ENCODE measurements at regions not wholly inside any gene's neighbourhood (a gene's known extent, or its start where the extent isn't known, plus 50 kb on each side); places are given as distances from the start of the nearest gene placed in this dataset.

DNA sequence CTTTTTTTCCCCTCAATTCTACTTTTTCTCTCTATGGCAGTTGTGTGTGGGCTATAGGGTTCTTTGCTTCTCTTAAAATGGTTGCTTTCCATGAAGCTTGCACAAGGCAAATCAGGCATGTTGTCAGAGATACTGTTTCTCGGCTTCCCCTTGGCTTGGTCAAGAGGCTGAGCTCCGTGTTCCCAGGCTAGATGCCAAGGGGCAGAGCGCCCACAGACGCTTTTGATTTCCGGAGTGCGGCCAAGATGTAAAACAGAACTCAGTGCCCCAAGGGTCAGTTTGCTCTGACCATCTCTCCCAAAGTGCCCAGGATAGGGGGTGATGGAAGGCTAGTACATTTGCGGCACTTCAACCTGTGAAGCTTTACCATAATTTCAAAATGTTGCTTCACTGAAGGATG lies 64.2 kb upstream of the DIPK2B start:
- Histone ChIP-seq H3K79me2 (ENCODE audit: insufficient read depth, low read length) (no peaks in the 10 kb centered on the region), H3K4me1 (ENCODE audit: control insufficient read depth in 1 of 2, insufficient read depth in 2 of 2, low read length in 2 of 2) (no peaks in the 10 kb centered on the region), H3K9me3 (replicated peaks in 1 of 2; ENCODE audit: control insufficient read depth in 1 of 2, insufficient read depth in 1 of 2, low read length in 2 of 2) (no peaks in the 10 kb centered on the region), H4K20me1 (ENCODE audit: insufficient read depth, low read length) (no peaks in the 10 kb centered on the region), H3K27ac (ENCODE audit: low read depth in 1 of 2, low read length in 2 of 2) (no peak overlapping the region), H3K36me3 (replicated peaks in 1 of 2; ENCODE audit: control insufficient read depth in 1 of 2, insufficient read depth in 2 of 2, low read length in 2 of 2) (no peaks in the 10 kb centered on the region), H3K4me3 (replicated peaks in 1 of 3; ENCODE audit: low read depth in 2 of 3, low read length in 3 of 3) (no peak overlapping the region), H3K27me3 (ENCODE audit: control insufficient read depth in 2 of 2, insufficient read depth in 2 of 2, low read length in 2 of 2) (peaks cover 0 to 3% of the 10 kb centered on the region in 2 donors), H2AFZ (ENCODE audit: insufficient read depth, low read depth, low read length, poor library complexity, severe bottlenecking) (no peak overlapping the region), H3K9ac (ENCODE audit: insufficient read depth, low read length, poor library complexity, severe bottlenecking) (no peak overlapping the region), H3K4me2 (replicated peaks; ENCODE audit: extremely low read depth, low read length, poor library complexity, severe bottlenecking) (no peak overlapping the region)
- Mint-ChIP-seq H3K9me3 (peaks cover 0 to 4% (median 0%) of the 10 kb centered on the region in 7 donors), H3K4me3 (no peak overlapping the region), H3K27me3 (ENCODE audit: low read depth in 3 of 3) (peaks cover 0 to 15% (median 1%) of the 10 kb centered on the region in 3 donors), H3K27ac (peak overlapping the region in 1 of 7 donors; percentile 24), H3K36me3 (no peaks in the 10 kb centered on the region), H3K4me1 (no peaks in the 10 kb centered on the region)
- 92% methylated on average over 2 of the region's 7 CpGs for WGBS (ENCODE audit: insufficient coverage)
- DNase-seq: no peak
- TF ChIP-seq, protein P1, sequence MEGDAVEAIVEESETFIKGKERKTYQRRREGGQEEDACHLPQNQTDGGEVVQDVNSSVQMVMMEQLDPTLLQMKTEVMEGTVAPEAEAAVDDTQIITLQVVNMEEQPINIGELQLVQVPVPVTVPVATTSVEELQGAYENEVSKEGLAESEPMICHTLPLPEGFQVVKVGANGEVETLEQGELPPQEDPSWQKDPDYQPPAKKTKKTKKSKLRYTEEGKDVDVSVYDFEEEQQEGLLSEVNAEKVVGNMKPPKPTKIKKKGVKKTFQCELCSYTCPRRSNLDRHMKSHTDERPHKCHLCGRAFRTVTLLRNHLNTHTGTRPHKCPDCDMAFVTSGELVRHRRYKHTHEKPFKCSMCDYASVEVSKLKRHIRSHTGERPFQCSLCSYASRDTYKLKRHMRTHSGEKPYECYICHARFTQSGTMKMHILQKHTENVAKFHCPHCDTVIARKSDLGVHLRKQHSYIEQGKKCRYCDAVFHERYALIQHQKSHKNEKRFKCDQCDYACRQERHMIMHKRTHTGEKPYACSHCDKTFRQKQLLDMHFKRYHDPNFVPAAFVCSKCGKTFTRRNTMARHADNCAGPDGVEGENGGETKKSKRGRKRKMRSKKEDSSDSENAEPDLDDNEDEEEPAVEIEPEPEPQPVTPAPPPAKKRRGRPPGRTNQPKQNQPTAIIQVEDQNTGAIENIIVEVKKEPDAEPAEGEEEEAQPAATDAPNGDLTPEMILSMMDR (IDR thresholded peaks at IDR 0.05): no peak
- intact Hi-C loops (cut with micrococcal nuclease): no loop called here

DNA sequence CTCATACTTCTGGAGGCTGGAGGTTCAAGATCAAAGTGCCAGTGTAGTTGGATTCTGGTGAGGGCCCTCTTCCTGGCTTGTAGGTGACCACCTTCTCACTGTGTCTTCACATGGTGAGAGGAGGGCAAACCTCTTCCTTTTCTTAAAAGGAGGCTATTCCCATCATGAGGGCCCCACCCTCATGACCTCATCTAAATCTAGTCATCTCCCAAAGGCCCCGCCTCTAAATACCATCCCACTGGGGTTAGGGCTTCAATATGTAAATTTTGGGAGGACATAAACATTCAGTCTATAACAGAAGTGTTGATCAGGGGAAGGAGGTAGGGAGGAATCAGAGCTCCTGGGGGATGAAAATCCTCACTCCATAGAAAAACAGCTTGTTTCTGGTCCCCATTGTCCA lies 60.8 kb upstream of the DIPK2B start:
- Histone ChIP-seq H3K36me3 (replicated peaks in 1 of 2; ENCODE audit: control insufficient read depth in 1 of 2, insufficient read depth in 2 of 2, low read length in 2 of 2) (no peaks in the 10 kb centered on the region), H3K27ac (ENCODE audit: low read depth in 1 of 2, low read length in 2 of 2) (no peak overlapping the region), H4K20me1 (ENCODE audit: insufficient read depth, low read length) (no peaks in the 10 kb centered on the region), H3K4me3 (replicated peaks in 1 of 3; ENCODE audit: low read depth in 2 of 3, low read length in 3 of 3) (no peak overlapping the region), H3K9ac (ENCODE audit: insufficient read depth, low read length, poor library complexity, severe bottlenecking) (no peak overlapping the region), H3K79me2 (ENCODE audit: insufficient read depth, low read length) (no peaks in the 10 kb centered on the region), H3K4me2 (replicated peaks; ENCODE audit: extremely low read depth, low read length, poor library complexity, severe bottlenecking) (no peak overlapping the region), H3K4me1 (ENCODE audit: control insufficient read depth in 1 of 2, insufficient read depth in 2 of 2, low read length in 2 of 2) (no peaks in the 10 kb centered on the region), H3K27me3 (ENCODE audit: control insufficient read depth in 2 of 2, insufficient read depth in 2 of 2, low read length in 2 of 2) (peaks cover 0 to 2% of the 10 kb centered on the region in 2 donors), H3K9me3 (replicated peaks in 1 of 2; ENCODE audit: control insufficient read depth in 1 of 2, insufficient read depth in 1 of 2, low read length in 2 of 2) (no peaks in the 10 kb centered on the region), H2AFZ (ENCODE audit: insufficient read depth, low read depth, low read length, poor library complexity, severe bottlenecking) (no peak overlapping the region)
- no peak overlapping the region for H3K4me3 Mint-ChIP-seq
- H3K27me3 Mint-ChIP-seq (ENCODE audit: low read depth in 3 of 3): peaks cover 0 to 13% (median 0%) of the 10 kb centered on the region in 3 donors
- TF ChIP-seq, protein P1 (IDR thresholded peaks at IDR 0.05): no peak
- WGBS (ENCODE audit: insufficient coverage): no CpG with 5 or more reads among the region's 1 CpG
- H3K36me3 Mint-ChIP-seq: no peaks in the 10 kb centered on the region
- H3K27ac Mint-ChIP-seq: no peak overlapping the region
- intact Hi-C loops (cut with micrococcal nuclease): no loop called here
- H3K9me3 Mint-ChIP-seq: peaks cover 0 to 3% (median 0%) of the 10 kb centered on the region in 7 donors
- H3K4me1 Mint-ChIP-seq: no peaks in the 10 kb centered on the region
- DNase-seq: no peak
